ENCODE measurements at regions not wholly inside any gene's neighbourhood (a gene's known extent, or its start where the extent isn't known, plus 50 kb on each side); places are given as distances from the start of the nearest gene placed in this dataset.

DNA sequence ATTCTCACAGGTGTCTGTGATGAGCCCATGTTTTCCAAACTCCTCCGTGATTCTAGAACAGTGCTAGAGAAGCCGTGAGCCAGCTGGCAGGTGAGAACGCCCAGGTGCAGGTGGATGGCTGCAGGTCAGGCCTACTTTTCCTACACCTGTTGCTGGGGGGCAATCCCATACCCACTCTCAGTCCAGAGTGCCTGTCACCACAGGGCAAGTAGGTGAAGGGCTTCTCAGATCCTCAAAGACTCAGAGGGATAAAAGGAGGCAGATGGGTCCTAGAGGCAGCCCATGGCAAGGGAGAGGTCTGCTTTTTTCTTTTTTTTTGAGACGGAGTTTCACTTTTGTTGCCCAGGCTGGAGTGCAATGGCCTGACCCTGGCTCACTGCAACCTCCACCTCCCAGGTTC is 50.7 kb upstream of the H6PD start:
- TF ChIP-seq, protein P1, sequence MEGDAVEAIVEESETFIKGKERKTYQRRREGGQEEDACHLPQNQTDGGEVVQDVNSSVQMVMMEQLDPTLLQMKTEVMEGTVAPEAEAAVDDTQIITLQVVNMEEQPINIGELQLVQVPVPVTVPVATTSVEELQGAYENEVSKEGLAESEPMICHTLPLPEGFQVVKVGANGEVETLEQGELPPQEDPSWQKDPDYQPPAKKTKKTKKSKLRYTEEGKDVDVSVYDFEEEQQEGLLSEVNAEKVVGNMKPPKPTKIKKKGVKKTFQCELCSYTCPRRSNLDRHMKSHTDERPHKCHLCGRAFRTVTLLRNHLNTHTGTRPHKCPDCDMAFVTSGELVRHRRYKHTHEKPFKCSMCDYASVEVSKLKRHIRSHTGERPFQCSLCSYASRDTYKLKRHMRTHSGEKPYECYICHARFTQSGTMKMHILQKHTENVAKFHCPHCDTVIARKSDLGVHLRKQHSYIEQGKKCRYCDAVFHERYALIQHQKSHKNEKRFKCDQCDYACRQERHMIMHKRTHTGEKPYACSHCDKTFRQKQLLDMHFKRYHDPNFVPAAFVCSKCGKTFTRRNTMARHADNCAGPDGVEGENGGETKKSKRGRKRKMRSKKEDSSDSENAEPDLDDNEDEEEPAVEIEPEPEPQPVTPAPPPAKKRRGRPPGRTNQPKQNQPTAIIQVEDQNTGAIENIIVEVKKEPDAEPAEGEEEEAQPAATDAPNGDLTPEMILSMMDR (IDR thresholded peaks at IDR 0.05) = no peak
- TF ChIP-seq POLR2A (IDR thresholded peaks at IDR 0.05) = no peak

Data from testis (tissue), 2 donors.